SH-SY5Y (cell line): ENCODE measurements at regions not wholly inside any gene's neighbourhood (a gene's known extent, or its start where the extent isn't known, plus 50 kb on each side); places are given as distances from the start of the nearest gene placed in this dataset.

Experiments used
- GATA2 ChIP-seq: IDR thresholded peaks from 2 replicates; pipeline ENCODE4 v1.6.1; 2011; ENCODE audit warnings: mild to moderate bottlenecking, low read depth, low read length
- GATA3 ChIP-seq: IDR thresholded peaks from 2 replicates; pipeline ENCODE4 v1.6.1; 2011; ENCODE audit warnings: low read depth, mild to moderate bottlenecking, low read length, moderate library complexity

DNA sequence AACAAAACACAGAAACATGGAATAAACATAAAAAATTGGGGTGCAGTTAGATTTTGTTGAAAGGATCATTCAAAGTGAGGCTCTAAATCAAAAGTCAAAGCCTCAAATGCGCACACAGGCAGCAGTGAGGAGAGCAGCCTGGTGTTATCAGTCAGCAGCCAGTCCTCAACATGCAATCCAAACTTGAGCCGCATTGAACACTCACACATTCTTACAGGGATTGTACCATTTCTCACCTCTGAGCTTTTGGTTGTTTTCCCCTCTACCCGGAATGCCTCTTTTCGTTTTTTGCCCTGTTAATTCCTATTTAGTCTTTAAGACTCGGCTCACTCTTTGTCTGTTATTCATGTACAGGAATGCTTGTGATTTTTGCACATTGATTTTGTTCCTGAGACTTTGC lies 81.1 kb upstream of the PUM3 start:
- TF ChIP-seq GATA3 (no peak), GATA2 (no peak)
